ENCODE measurements at regions not wholly inside any gene's neighbourhood (a gene's known extent, or its start where the extent isn't known, plus 50 kb on each side); places are given as distances from the start of the nearest gene placed in this dataset.

DNA sequence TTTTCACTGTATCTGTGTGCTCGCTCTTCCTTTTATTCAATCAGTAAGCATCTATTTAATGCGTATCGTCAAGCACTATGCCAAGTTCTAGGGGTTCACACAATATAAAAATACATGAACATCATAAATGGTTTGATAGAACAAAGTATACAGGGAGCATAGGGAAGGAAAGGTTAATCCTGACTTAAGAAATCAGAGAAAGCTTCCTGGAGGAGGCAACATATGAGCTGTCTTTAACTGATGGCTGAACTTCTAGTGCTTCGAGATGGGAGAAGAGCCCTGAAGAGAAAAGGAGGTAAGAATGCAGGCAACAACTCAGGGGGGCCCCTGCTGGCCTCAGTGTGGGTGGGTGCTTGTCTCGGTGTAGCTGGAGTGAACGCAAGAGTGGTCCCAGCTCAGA, 63.6 kb upstream of the GALNT2 start:
- FAIRE-seq: no peak
- H3K18ac ChIP-seq (ENCODE audit: extremely low read depth, low read length): no peak overlapping the region
- 93% methylated on average over 6 of the region's 6 CpGs; no CpG with 5 or more reads in 1 of the 2 experiments for WGBS, 2 experiments (ENCODE audit: extremely low coverage in 1 of 2, insufficient coverage in 1 of 2, insufficient read length in 1 of 2, insufficient replicate concordance in 2 of 2, low coverage in 1 of 2, low lambda C conversion rate in 2 of 2, missing lambda C conversion rate in 1 of 2)
- ChIA-PET CTCF (ENCODE audit: partially characterized antibody) (interaction anchor here (0.6 to 2.0 kb wide), 2 partner anchors 30 to 58 kb away, joined by 3 to 10 read pairs; no protein-coding TSS in a partner anchor), POLR2A (ENCODE audit: partially characterized antibody) (no interaction called here)
- H3K4ac ChIP-seq (replicated peaks; ENCODE audit: insufficient read length, low read depth, low read length): no peak overlapping the region
- no peak overlapping the region for H4K91ac ChIP-seq (replicated peaks; ENCODE audit: insufficient read length, low read length)
- no peak overlapping the region for H3K4me3 ChIP-seq (ENCODE audit: extremely low read depth in 1 of 4, insufficient read depth in 2 of 4, low read depth in 3 of 4, low read length in 4 of 4)
- peaks cover 0 to 3% (median 0%) of the 10 kb centered on the region in 4 experiments; a peak in 2 of 7 replicates for H3K4me1 ChIP-seq (replicated peaks in 1 of 4; ENCODE audit: control insufficient read depth in 3 of 4, insufficient read depth in 4 of 4, low read length in 3 of 4)
- H4K8ac ChIP-seq (ENCODE audit: extremely low read depth, insufficient read depth, low read length): no peak overlapping the region
- H3K36me3 ChIP-seq (ENCODE audit: control insufficient read depth in 2 of 4, insufficient read depth in 4 of 4, low read length in 3 of 4): no peaks in the 10 kb centered on the region
- H2AK5ac ChIP-seq (ENCODE audit: low read depth, low read length): no peak overlapping the region
- no peak overlapping the region for H3K56ac ChIP-seq (replicated peaks; ENCODE audit: insufficient read length, low read depth, low read length)
- TF ChIP-seq ASH2L (IDR thresholded peaks at IDR 0.05; ENCODE audit: low read length) (no peak), SP4 (IDR thresholded peaks at IDR 0.05; ENCODE audit: low read length) (no peak), SIX5 (IDR thresholded peaks at IDR 0.05; ENCODE audit: low read depth, low read length) (no peak)
- no peak overlapping the region for H3K4me2 ChIP-seq (ENCODE audit: insufficient read depth in 1 of 2, low read depth in 2 of 2, low read length in 2 of 2)
- H3K9me3 ChIP-seq (ENCODE audit: insufficient read depth in 2 of 2, low read depth in 1 of 2, low read length in 1 of 2): no peaks in the 10 kb centered on the region
- no peak overlapping the region for H2BK15ac ChIP-seq (ENCODE audit: low read length)
- H2BK20ac ChIP-seq (ENCODE audit: low read length): no peak overlapping the region
- no peak overlapping the region for H2BK12ac ChIP-seq (ENCODE audit: low read depth, low read length)
- H2BK120ac ChIP-seq (replicated peaks; ENCODE audit: low read depth, low read length): no peak overlapping the region
- DNase-seq (ENCODE audit: low read depth in 1 of 2, low spot score in 2 of 2): no peak
- H3K79me2 ChIP-seq (ENCODE audit: control insufficient read depth in 1 of 2, insufficient read depth in 2 of 2, low read length in 2 of 2): no peaks in the 10 kb centered on the region
- H4K5ac ChIP-seq (ENCODE audit: insufficient read length, low read depth, low read length): no peak overlapping the region
- H3K27me3 ChIP-seq (replicated peaks in 1 of 4; ENCODE audit: control insufficient read depth in 3 of 4, extremely low read depth in 1 of 4, insufficient read depth in 3 of 4, low read length in 3 of 4): no peaks in the 10 kb centered on the region; a peak in 1 of 7 replicates
- H3K23ac ChIP-seq (ENCODE audit: insufficient read length): no peak overlapping the region
- no peak overlapping the region for H2AFZ ChIP-seq (ENCODE audit: low read length)
- no peak overlapping the region for H2BK5ac ChIP-seq (ENCODE audit: low read depth, low read length)
- H3K79me1 ChIP-seq (ENCODE audit: low read depth, low read length): no peaks in the 10 kb centered on the region
- H3K23me2 ChIP-seq (ENCODE audit: low read depth, low read length): no peaks in the 10 kb centered on the region
- H3K14ac ChIP-seq (ENCODE audit: insufficient read length): no peak overlapping the region
- H3K9ac ChIP-seq (replicated peaks in 1 of 4; ENCODE audit: extremely low read depth in 1 of 4, low read depth in 3 of 4, low read length in 3 of 4): no peak overlapping the region
- H4K20me1 ChIP-seq (replicated peaks in 1 of 2; ENCODE audit: control insufficient read depth in 1 of 2, insufficient read depth in 2 of 2, low read length in 2 of 2): no peaks in the 10 kb centered on the region
- no peak overlapping the region for H3K27ac ChIP-seq (ENCODE audit: low read depth, low read length)
